Stimulated activated CD8-positive, alpha-beta memory T cell treated with anti-CD3 and anti-CD28 coated beads, Interleukin-12 subunit alpha, Interleukin-12 subunit beta, amount 100 ng/mL, for 4 hours (primary cell): ENCODE measurements at regions not wholly inside any gene's neighbourhood (a gene's known extent, or its start where the extent isn't known, plus 50 kb on each side); places are given as distances from the start of the nearest gene placed in this dataset.
"Not testable (repeated sequence)": the region's sequence is repeated elsewhere in the genome, so short reads cannot be mapped to it uniquely, and the experiment has no call there.

ENCODE experiments used
- DNase-seq: peaks from one replicate; pipeline ENCODE4 v3.0.0-alpha.2; 2020; ENCODE audit warnings: low read depth

- DNase-seq: no peak
These were observed 107.6 kb downstream of the GOSR1 start for GRCh38 chr17:30584810-30585209.

DNA sequence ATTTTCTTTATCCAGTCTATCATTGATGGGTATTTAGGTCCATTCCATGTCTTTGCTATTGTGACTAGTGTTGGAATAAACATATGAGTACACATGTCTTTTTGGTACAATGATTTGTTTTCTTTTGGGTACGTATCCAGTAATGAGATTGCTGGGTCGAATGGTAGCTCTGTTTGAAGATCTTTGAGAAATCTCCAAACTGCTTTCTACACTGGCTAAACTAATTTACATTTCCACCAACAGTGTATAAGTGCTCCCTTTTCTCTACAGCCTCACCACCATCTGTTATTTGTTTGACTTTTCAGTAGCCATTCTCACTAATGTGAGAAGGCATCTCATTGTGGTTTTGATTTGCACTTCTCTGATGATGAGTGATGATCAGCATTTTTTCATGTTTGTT is 103.7 kb downstream of the GOSR1 start:
- DNase-seq: no peak

DNA sequence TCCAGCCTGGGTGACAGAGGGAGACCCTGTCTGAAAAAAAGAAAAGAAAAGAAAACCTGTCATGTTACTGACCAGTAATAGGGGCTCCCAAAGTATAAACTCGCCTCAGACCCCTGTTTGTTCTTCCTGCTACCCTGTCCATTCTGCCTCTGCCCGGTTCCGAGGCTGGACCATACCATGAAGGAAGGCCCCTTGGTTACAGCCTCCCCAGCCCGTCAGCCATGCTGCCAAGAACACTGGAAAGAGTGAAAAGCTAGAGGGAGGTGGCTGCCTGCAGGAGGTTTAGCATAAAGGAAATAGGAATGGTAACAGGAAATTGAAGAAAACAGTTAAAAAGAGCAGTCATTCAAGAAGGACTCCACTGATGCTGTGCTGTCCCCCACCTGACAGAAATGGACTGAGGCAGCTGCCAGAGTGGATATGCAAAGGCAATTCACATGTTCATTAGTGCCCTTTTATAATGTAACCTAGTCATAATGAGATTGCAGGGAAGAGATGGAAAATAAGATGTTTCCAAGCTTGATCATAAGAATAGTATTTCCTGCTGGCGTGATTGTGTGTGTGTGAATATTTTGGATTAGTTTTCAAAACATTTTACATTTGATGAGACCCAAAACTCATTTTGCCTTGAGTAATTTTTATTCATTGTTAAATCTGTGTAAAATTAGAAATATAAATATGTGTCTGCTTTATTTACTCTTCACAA is 102.6 kb downstream of the GOSR1 start:
- no peak for DNase-seq

GRCh38 chr17:30578015-30578717 is 101.0 kb downstream of the GOSR1 start:
- DNase-seq: not testable (repeated sequence)
